ENCODE measurements at regions not wholly inside any gene's neighbourhood (a gene's known extent, or its start where the extent isn't known, plus 50 kb on each side); places are given as distances from the start of the nearest gene placed in this dataset.
A peak's percentile ranks its signal among the peaks of the same experiment; 100 is the strongest.

DNA sequence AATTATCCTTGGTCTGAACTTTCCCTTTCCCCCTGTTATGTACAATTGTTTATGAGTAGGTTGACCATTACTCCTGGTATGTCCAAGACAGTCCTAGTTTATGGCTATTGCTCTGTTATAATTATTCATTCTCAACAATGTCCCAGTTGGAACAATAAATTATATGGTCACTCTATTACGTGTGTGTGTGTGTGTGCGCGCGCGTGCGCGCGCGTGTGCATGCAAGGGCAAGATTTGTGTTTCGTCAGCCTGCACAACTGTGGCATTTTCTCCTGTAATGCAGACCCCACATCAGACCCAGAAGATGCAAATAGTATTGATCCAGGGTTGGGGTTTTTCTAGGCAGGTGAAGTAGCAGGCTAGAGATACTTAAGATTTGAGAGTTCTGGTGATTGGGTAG, 88.4 kb downstream of the ESM1 start:
- TF ChIP-seq, protein P1, sequence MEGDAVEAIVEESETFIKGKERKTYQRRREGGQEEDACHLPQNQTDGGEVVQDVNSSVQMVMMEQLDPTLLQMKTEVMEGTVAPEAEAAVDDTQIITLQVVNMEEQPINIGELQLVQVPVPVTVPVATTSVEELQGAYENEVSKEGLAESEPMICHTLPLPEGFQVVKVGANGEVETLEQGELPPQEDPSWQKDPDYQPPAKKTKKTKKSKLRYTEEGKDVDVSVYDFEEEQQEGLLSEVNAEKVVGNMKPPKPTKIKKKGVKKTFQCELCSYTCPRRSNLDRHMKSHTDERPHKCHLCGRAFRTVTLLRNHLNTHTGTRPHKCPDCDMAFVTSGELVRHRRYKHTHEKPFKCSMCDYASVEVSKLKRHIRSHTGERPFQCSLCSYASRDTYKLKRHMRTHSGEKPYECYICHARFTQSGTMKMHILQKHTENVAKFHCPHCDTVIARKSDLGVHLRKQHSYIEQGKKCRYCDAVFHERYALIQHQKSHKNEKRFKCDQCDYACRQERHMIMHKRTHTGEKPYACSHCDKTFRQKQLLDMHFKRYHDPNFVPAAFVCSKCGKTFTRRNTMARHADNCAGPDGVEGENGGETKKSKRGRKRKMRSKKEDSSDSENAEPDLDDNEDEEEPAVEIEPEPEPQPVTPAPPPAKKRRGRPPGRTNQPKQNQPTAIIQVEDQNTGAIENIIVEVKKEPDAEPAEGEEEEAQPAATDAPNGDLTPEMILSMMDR (conservative IDR thresholded peaks at IDR 0.05; ENCODE audit: low read depth, low read length): no peak
- DNase-seq (ENCODE audit: low read depth): no peak
- no peak overlapping the region for H3K4me3 ChIP-seq (ENCODE audit: low read length)

DNA sequence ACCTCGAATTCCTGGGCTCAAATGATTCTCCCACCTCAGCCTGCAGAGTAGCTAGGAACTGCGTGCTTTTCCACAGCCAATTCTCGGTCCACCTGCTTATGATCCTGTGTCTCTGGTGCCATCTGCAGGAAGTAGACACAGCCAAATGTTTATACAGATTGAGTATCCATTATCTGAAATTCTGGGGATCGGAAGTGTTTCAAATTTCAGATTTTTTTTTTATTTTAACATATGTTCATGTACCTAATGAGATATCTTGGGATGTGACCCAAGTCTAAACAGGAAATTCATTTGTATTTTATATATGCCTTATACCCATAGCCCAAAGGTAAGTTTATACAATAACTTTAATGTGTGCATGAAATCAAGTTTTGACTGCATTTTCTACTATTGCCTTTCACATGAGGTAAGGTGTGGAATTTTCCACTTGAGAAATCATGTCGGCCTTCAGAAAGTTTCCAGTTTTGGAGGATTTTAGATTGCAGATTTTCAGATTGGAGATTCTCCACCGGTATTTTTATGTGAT, 89.5 kb downstream of the ESM1 start:
- TF ChIP-seq, protein P1 (conservative IDR thresholded peaks at IDR 0.05; ENCODE audit: low read depth, low read length): peak; percentile 62
- H3K4me3 ChIP-seq (ENCODE audit: low read length): no peak overlapping the region
- no peak for DNase-seq (ENCODE audit: low read depth)

DNA sequence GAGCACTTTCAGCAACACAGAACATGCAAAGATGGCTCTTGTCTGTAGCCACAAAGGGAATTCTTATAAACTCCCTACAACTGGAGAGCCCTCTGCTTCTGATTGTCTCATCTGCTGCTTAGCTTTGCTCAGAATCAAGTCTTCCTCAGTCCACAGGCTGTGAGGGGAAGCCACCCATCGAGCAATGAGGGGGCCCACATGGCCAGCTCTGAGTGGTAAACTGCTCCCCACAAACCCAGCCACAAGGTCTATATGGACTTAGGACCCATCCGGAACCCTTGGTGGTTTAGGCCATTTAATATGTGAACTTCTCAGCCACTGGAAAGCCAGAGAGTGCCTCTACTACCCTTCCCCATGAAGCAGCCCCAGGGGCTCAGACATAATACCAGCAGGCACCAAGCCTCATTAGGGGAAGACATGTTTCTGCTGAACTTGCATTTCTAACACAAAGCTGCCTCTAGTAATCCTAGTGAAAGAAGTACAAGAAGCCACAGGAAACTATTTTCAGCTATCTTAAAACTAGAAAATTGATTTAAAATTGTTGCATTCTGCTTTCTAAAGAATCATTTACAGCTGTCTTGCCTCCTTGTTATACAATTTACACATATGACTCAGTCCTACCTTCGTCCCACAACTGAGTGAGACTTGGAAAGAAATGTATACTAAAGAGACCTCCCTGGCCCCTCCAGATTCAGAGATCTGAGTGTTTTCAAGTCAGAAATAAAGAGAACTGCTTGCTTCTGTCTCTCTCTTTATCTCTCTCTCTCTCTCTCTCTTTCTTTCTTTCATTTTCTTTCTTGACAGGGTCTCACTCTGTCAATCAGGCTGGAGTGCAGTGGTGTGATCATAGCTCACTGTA, 90.2 kb downstream of the ESM1 start:
- DNase-seq (ENCODE audit: low read depth): no peak
- TF ChIP-seq, protein P1 (conservative IDR thresholded peaks at IDR 0.05; ENCODE audit: low read depth, low read length): no peak
- no peak overlapping the region for H3K4me3 ChIP-seq (ENCODE audit: low read length)

DNA sequence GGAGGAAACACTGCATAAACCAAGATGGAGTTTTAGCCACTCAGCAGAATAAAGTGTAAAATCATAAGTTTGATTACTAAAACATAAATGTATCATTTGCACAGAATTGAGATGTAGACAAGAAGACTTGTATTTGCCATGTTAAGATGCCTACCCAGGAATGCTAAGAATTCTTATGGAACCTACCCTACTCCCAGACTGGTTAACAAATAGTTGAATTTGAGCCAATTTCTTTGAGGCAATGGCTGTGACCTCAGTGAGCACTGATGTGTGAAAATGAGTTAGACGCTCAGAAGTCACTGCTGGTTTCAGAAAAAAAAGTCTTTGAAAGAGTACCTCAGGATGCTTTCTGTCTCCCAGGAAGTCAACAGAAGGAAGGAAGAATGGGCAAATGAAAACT, 95.6 kb downstream of the ESM1 start:
- DNase-seq (ENCODE audit: low read depth): peak; percentile 92
- TF ChIP-seq, protein P1 (conservative IDR thresholded peaks at IDR 0.05; ENCODE audit: low read depth, low read length): no peak
- H3K4me3 ChIP-seq (ENCODE audit: low read length): no peak overlapping the region

DNA sequence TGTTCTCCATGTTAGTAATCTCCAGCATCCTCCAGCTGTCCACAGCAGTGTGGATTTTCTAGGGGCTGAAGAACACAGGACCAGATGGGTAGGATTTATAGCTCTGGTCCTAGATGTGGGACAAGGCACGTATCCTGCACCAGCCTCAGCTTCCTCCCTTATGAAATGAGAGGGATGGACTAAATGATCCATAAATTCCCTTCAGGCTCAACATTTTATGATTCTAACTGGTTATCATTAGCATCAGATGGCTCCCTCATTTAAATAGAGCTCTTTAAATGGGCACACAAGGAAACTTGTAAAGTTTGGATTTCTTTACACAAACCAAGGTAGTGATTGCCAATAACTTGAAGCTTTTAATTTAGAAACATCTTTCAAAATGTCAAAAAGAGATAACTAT, 97.7 kb downstream of the ESM1 start:
- TF ChIP-seq, protein P1 (conservative IDR thresholded peaks at IDR 0.05; ENCODE audit: low read depth, low read length): no peak
- no peak for DNase-seq (ENCODE audit: low read depth)
- no peak overlapping the region for H3K4me3 ChIP-seq (ENCODE audit: low read length)

DNA sequence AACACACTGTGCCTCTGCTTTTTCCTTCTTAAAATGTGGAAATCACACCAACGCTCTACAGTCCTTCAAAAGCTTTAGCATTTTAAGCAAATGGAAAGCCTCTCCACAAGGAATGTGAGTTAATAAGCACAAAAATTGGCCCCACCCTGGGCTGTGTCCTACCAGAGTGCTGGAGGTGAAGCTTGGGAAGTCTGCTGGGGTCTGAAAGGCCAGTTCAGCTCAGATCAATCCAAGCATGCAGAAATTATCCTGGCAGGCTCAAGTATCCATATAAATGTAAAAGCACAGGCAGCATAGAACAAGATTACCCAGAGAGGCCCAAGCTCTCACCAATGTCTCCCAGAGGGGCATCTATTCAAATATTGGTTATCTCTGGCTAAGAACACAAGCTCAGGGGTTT, 98.5 kb downstream of the ESM1 start:
- no peak for DNase-seq (ENCODE audit: low read depth)
- TF ChIP-seq, protein P1 (conservative IDR thresholded peaks at IDR 0.05; ENCODE audit: low read depth, low read length): no peak

DNA sequence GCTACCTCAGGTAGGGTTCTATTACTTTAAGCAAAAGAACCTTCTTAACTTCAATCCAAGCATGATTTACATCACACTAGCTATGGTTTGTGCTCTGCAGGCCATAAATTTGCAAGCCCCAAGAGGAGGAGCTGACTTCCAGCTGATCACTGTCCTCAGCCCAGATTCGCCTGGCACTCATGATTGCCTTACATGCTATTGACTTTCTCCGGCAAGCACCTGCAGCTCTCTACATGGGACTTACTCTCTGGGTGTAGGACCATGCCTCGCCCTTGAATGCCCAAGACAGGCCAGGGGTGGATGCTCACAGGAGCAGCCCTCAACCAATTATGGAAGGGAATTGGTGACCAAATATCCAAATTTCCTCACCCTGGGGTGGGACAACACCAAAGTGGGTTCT, 99.8 kb downstream of the ESM1 start:
- DNase-seq (ENCODE audit: low read depth): no peak
- no peak overlapping the region for H3K4me3 ChIP-seq (ENCODE audit: low read length)
- TF ChIP-seq, protein P1 (conservative IDR thresholded peaks at IDR 0.05; ENCODE audit: low read depth, low read length): no peak

More for the DNA sequence above, 98.5 kb downstream of the ESM1 start:
- no peak overlapping the region for H3K4me3 ChIP-seq (ENCODE audit: low read length)

All from retinal pigment epithelial cell (primary cell).